MM.1S (cell line): ENCODE measurements at regions not wholly inside any gene's neighbourhood (a gene's known extent, or its start where the extent isn't known, plus 50 kb on each side); places are given as distances from the start of the nearest gene placed in this dataset.

Source experiments
- DNase-seq: peaks from one replicate; pipeline ENCODE4 v3.0.0-alpha.2; 2015
- H2AFZ ChIP-seq: fragments of 300-600 bp; sonication (generic); 2 replicates; pipeline ENCODE4 v1.6.0; 2016; ENCODE audit warnings: antibody characterized with exemption, low read length
- H3F3A ChIP-seq: fragments of 300-600 bp; sonication (generic); 2 replicates; pipeline ENCODE4 v1.6.1; 2016; ENCODE audit warnings: mild to moderate bottlenecking, antibody characterized with exemption, low read length, moderate library complexity, mixed read lengths; ENCODE audit not compliant: insufficient read depth
- H3K27ac ChIP-seq: fragments of 300-600 bp; sonication (generic); 2 replicates; pipeline ENCODE4 v1.5.1; 2016; ENCODE audit warnings: mild to moderate bottlenecking, low read length
- H3K27me3 ChIP-seq: fragments of 300-600 bp; sonication (generic); replicated peaks from 2 replicates; pipeline ENCODE4 v1.6.0; 2016; ENCODE audit warnings: low read length; ENCODE audit not compliant: insufficient read depth
- H3K36me3 ChIP-seq: fragments of 300-600 bp; sonication (generic); replicated peaks from 2 replicates; pipeline ENCODE4 v1.6.1; 2016; ENCODE audit warnings: mild to moderate bottlenecking, low read length, mixed read lengths; ENCODE audit not compliant: insufficient read depth
- H3K4me1 ChIP-seq: fragments of 300-600 bp; sonication (generic); 2 replicates; pipeline ENCODE4 v1.6.1; 2016; ENCODE audit warnings: low read length, mixed read lengths
- H3K4me2 ChIP-seq: fragments of 300-600 bp; sonication (generic); 2 replicates; pipeline ENCODE4 v1.6.0; 2016; ENCODE audit warnings: low read depth, low read length
- H3K4me3 ChIP-seq: fragments of 300-600 bp; sonication (generic); 2 replicates; pipeline ENCODE4 v1.5.1; 2016; ENCODE audit warnings: low read length, mixed read lengths
- H3K79me2 ChIP-seq: fragments of 300-600 bp; sonication (generic); 2 replicates; pipeline ENCODE4 v1.6.1; 2016; ENCODE audit warnings: mixed run types, low read length, mixed read lengths
- H3K9ac ChIP-seq: fragments of 300-600 bp; sonication (generic); 2 replicates; pipeline ENCODE4 v1.6.1; 2016; ENCODE audit warnings: low read length, mixed read lengths
- H3K9me2 ChIP-seq: fragments of 300-600 bp; sonication (generic); replicated peaks from 2 replicates; pipeline ENCODE4 v1.6.1; 2016; ENCODE audit warnings: mild to moderate bottlenecking, low read length, mixed read lengths; ENCODE audit not compliant: insufficient read depth
- H3K9me3 ChIP-seq: fragments of 300-600 bp; sonication (generic); replicated peaks from 2 replicates; pipeline ENCODE4 v1.6.1; 2016; ENCODE audit warnings: mild to moderate bottlenecking, low read length, mixed read lengths; ENCODE audit not compliant: insufficient read depth
- H4K20me1 ChIP-seq: fragments of 300-600 bp; sonication (generic); 2 replicates; pipeline ENCODE4 v1.6.1; 2016; ENCODE audit warnings: mild to moderate bottlenecking, low read length, moderate library complexity, mixed read lengths; ENCODE audit not compliant: insufficient read depth
- CTCF ChIP-seq: fragments of 300-600 bp; sonication (generic); IDR thresholded peaks from 2 replicates; pipeline ENCODE4 v1.5.1; 2016; ENCODE audit warnings: antibody characterized with exemption, low read length, mixed read lengths
- EZH2 ChIP-seq: fragments of 300-600 bp; sonication (generic); optimal IDR thresholded peaks from 2 replicates; pipeline ENCODE3; 2017; ENCODE audit warnings: low read depth, mild to moderate bottlenecking, antibody characterized with exemption, low read length, mixed read lengths
- EZH2phosphoT487 ChIP-seq: fragments of 300-600 bp; sonication (generic); IDR thresholded peaks from 2 replicates; pipeline ENCODE4 v1.6.1; 2018; ENCODE audit warnings: antibody characterized with exemption, low read length

- H3K4me1 ChIP-seq = no peaks in the 10 kb centered on the region
- no peak overlapping the region for H3K27ac ChIP-seq
- no peaks in the 10 kb centered on the region for H3K9me3 ChIP-seq
- peaks cover 88% of the 10 kb centered on the region for H3K27me3 ChIP-seq
- no peaks in the 10 kb centered on the region for H3K79me2 ChIP-seq
- no peak overlapping the region for H3K4me2 ChIP-seq
- no peaks in the 10 kb centered on the region for H3F3A ChIP-seq
- no peak overlapping the region for H3K4me3 ChIP-seq
- DNase-seq = no peak
- no peak overlapping the region for H3K9ac ChIP-seq
- no peaks in the 10 kb centered on the region for H4K20me1 ChIP-seq
- no peaks in the 10 kb centered on the region for H3K9me2 ChIP-seq
- H3K36me3 ChIP-seq = no peaks in the 10 kb centered on the region
- TF ChIP-seq EZH2phosphoT487 = no peak
- H2AFZ ChIP-seq = no peak overlapping the region
These were observed 77.5 kb upstream of the OLFM1 start for GRCh38 chr9:135009794-135010585.

- no peaks in the 10 kb centered on the region for H3K9me3 ChIP-seq
- DNase-seq = no peak
These were observed 76.9 kb upstream of the OLFM1 start for GRCh38 chr9:135010586-135010860.

GRCh38 chr9:135010921-135011320 lies 76.5 kb upstream of the OLFM1 start:
- Histone ChIP-seq H3K4me3 (no peak overlapping the region), H3K36me3 (no peaks in the 10 kb centered on the region), H3K79me2 (no peaks in the 10 kb centered on the region), H3K4me1 (no peaks in the 10 kb centered on the region), H3K27me3 (peaks cover 92% of the 10 kb centered on the region), H3K9me2 (no peaks in the 10 kb centered on the region), H3F3A (no peaks in the 10 kb centered on the region), H3K9me3 (no peaks in the 10 kb centered on the region), H2AFZ (no peak overlapping the region), H4K20me1 (no peaks in the 10 kb centered on the region), H3K9ac (no peak overlapping the region), H3K4me2 (no peak overlapping the region), H3K27ac (no peak overlapping the region)
- DNase-seq = no peak
- TF ChIP-seq EZH2phosphoT487 (no peak), EZH2 (no peak), CTCF (no peak)

More at GRCh38 chr9:135010586-135010860, 76.9 kb upstream of the OLFM1 start:
- no peaks in the 10 kb centered on the region for H3K9me2 ChIP-seq
- H3K27me3 ChIP-seq = peaks cover 91% of the 10 kb centered on the region
- no peak overlapping the region for H3K4me2 ChIP-seq
- H3F3A ChIP-seq = no peaks in the 10 kb centered on the region
- no peak overlapping the region for H3K9ac ChIP-seq
- no peaks in the 10 kb centered on the region for H3K36me3 ChIP-seq
- H2AFZ ChIP-seq = no peak overlapping the region
- TF ChIP-seq EZH2 = no peak
- TF ChIP-seq EZH2phosphoT487 = no peak
- TF ChIP-seq CTCF = no peak
- no peaks in the 10 kb centered on the region for H4K20me1 ChIP-seq
- H3K27ac ChIP-seq = no peak overlapping the region
- no peaks in the 10 kb centered on the region for H3K79me2 ChIP-seq
- H3K4me3 ChIP-seq = no peak overlapping the region
- H3K4me1 ChIP-seq = no peaks in the 10 kb centered on the region

GRCh38 chr9:135012166-135012565 lies 75.3 kb upstream of the OLFM1 start:
- Histone ChIP-seq H3K27ac (no peak overlapping the region), H3K4me1 (no peaks in the 10 kb centered on the region), H3K9ac (no peak overlapping the region), H3K36me3 (no peaks in the 10 kb centered on the region), H3K4me3 (no peak overlapping the region), H3K9me2 (no peaks in the 10 kb centered on the region), H3K4me2 (no peak overlapping the region), H3K9me3 (no peaks in the 10 kb centered on the region), H3F3A (no peaks in the 10 kb centered on the region), H3K27me3 (peaks cover 92% of the 10 kb centered on the region), H2AFZ (no peak overlapping the region), H4K20me1 (no peaks in the 10 kb centered on the region), H3K79me2 (no peaks in the 10 kb centered on the region)
- DNase-seq = no peak
- TF ChIP-seq CTCF (no peak), EZH2 (no peak), EZH2phosphoT487 (no peak)
